Fibroblast of lung (primary cell): ENCODE measurements at regions not wholly inside any gene's neighbourhood (a gene's known extent, or its start where the extent isn't known, plus 50 kb on each side); places are given as distances from the start of the nearest gene placed in this dataset.

Experiments used
- DNase-seq, 2 donors: peaks; one replicate each; pipeline versions ENCODE4 v3.0.0 to v3.0.0-alpha.2; 2010; ENCODE audit warnings: low read depth in 2 of 2
- H2AFZ ChIP-seq: 2 replicates; pipeline ENCODE4 v1.5.1; 2012; ENCODE audit warnings: low read length, control low read depth, inconsistent platforms
- H3K27ac ChIP-seq: 2 replicates; pipeline ENCODE4 v1.5.1; 2011; ENCODE audit warnings: low read length, control low read depth; ENCODE audit not compliant: insufficient read depth
- H3K27me3 ChIP-seq: 2 replicates; pipeline ENCODE4 v1.5.1; 2011; ENCODE audit warnings: mild to moderate bottlenecking, low read length; ENCODE audit not compliant: control insufficient read depth, insufficient read depth
- H3K36me3 ChIP-seq: 2 replicates; pipeline ENCODE4 v1.5.1; 2011; ENCODE audit warnings: low read length; ENCODE audit not compliant: control insufficient read depth, insufficient read depth
- H3K4me1 ChIP-seq: 2 replicates; pipeline ENCODE4 v1.5.1; 2011; ENCODE audit warnings: low read length; ENCODE audit not compliant: control insufficient read depth, insufficient read depth; ENCODE audit errors: extremely low read depth
- H3K4me2 ChIP-seq: 2 replicates; pipeline ENCODE4 v1.5.1; 2011; ENCODE audit warnings: low read length, control low read depth; ENCODE audit not compliant: insufficient read depth; ENCODE audit errors: extremely low read depth
- H3K4me3 ChIP-seq, 4 experiments: fragments of 200-600 bp in 1 of 4; sonication (generic) in 1 of 4; replicated peaks in 1 of 4; 2 replicates each; pipeline ENCODE4 v1.5.1; 2011 to 2016; ENCODE audit warnings: low read length in 4 of 4, low read depth in 3 of 4, mild to moderate bottlenecking in 3 of 4, control low read depth in 2 of 4, inconsistent platforms in 1 of 4, mixed read lengths in 1 of 4; ENCODE audit not compliant: insufficient read depth in 1 of 4; ENCODE audit errors: control extremely low read depth in 1 of 4
- H3K79me2 ChIP-seq: 2 replicates; pipeline ENCODE4 v1.5.1; 2012; ENCODE audit warnings: mild to moderate bottlenecking, low read length, inconsistent platforms; ENCODE audit not compliant: control insufficient read depth, insufficient read depth
- H3K9ac ChIP-seq: 2 replicates; pipeline ENCODE4 v1.5.1; 2011; ENCODE audit warnings: mild to moderate bottlenecking, low read length, control low read depth; ENCODE audit not compliant: insufficient read depth
- H3K9me3 ChIP-seq: 2 replicates; pipeline ENCODE4 v1.5.1; 2012; ENCODE audit warnings: low read depth, low read length; ENCODE audit not compliant: control insufficient read depth, insufficient read depth
- H4K20me1 ChIP-seq: 2 replicates; pipeline ENCODE4 v1.5.1; 2011; ENCODE audit warnings: low read length; ENCODE audit not compliant: control insufficient read depth, insufficient read depth; ENCODE audit errors: extremely low read depth
- CTCF ChIP-seq, 2 donors: IDR thresholded peaks in 1 of 2; conservative IDR thresholded peaks in 1 of 2; 1 replicate in 1 of 2; 2 replicates in 1 of 2; pipeline ENCODE4 v1.5.1; 2011 to 2012; ENCODE audit warnings: low read length in 2 of 2, control low read depth in 1 of 2, inconsistent platforms in 1 of 2, low read depth in 1 of 2, mild to moderate bottlenecking in 1 of 2
- EZH2 ChIP-seq: IDR thresholded peaks from 2 replicates; pipeline ENCODE4 v1.5.1; 2012; ENCODE audit warnings: low read length, control low read depth, mild to moderate bottlenecking; ENCODE audit errors: missing control alignments

DNA sequence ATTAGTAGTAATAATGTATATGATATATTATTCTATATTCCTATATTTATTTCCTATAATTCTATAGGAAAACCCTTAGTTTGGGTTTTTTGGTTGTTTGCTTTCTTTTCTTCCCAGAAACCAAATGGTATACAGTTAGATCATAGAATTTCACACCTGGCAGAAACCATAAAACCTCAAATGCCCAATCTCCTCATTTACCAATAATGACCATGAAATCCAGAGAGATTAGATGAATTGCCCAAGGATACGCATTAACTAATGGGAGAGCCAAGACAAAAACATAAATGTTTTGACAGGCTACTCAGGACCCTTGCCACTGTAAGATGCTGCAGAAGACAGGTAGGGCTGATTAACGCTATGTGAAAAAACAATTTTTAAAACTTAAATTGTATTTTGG is 158.7 kb upstream of the FST start:
- TF ChIP-seq EZH2 (no peak), CTCF (conservative IDR thresholded peaks at IDR 0.05 in 1 of 2, IDR thresholded peaks at IDR 0.05 in 1 of 2; ENCODE audit: low read depth in 1 of 2, low read length in 2 of 2) (no peak)
- Histone ChIP-seq H3K9me3 (no peaks in the 10 kb centered on the region), H3K79me2 (no peaks in the 10 kb centered on the region), H3K9ac (no peak overlapping the region), H3K36me3 (no peaks in the 10 kb centered on the region), H3K27me3 (no peaks in the 10 kb centered on the region), H4K20me1 (no peaks in the 10 kb centered on the region), H3K4me1 (peaks cover 2% of the 10 kb centered on the region), H2AFZ (no peak overlapping the region), H3K27ac (no peak overlapping the region), H3K4me2 (no peak overlapping the region), H3K4me3 (no peak overlapping the region)
- no peak for DNase-seq

- H4K20me1 ChIP-seq: no peaks in the 10 kb centered on the region
- H3K9ac ChIP-seq: no peak overlapping the region
- peaks cover 2% of the 10 kb centered on the region for H3K4me1 ChIP-seq
- no peak overlapping the region for H3K27ac ChIP-seq
- no peaks in the 10 kb centered on the region for H3K79me2 ChIP-seq
- TF ChIP-seq CTCF (conservative IDR thresholded peaks at IDR 0.05 in 1 of 2, IDR thresholded peaks at IDR 0.05 in 1 of 2; ENCODE audit: low read depth in 1 of 2, low read length in 2 of 2) (no peak), EZH2 (no peak)
- no peak overlapping the region for H2AFZ ChIP-seq
- no peaks in the 10 kb centered on the region for H3K27me3 ChIP-seq
- DNase-seq: peak in 1 of 2 donors; percentile 56
- H3K9me3 ChIP-seq: no peaks in the 10 kb centered on the region
- no peaks in the 10 kb centered on the region for H3K36me3 ChIP-seq
- H3K4me3 ChIP-seq: no peak overlapping the region
- no peak overlapping the region for H3K4me2 ChIP-seq
Observed at GRCh38 chr5:53322257-53322656, 158.2 kb upstream of the FST start.

DNA sequence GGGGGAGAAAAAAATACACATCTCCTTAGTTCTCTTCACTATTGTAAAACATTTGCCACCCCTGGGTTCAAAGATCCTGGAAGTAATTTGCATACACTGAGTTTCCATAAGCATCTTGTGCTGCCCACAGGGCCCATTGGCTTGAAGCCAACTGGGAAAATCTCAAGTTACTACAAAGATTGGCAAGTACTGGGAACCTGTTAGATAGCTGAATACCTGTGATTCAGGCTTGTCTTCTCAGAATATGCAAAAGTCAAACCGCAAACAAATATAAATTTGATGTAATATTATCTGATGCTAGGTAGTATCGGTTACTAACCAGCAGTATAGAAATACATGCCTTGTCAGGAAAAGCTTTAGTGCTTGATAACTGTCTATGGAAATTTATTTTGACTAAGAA is 156.9 kb upstream of the FST start:
- DNase-seq: no peak
- no peaks in the 10 kb centered on the region for H3K36me3 ChIP-seq
- no peaks in the 10 kb centered on the region for H4K20me1 ChIP-seq
- H3K4me3 ChIP-seq: no peak overlapping the region
- no peak overlapping the region for H3K4me2 ChIP-seq
- H3K9me3 ChIP-seq: no peaks in the 10 kb centered on the region
- peaks cover 2% of the 10 kb centered on the region for H3K4me1 ChIP-seq
- no peaks in the 10 kb centered on the region for H3K79me2 ChIP-seq
- no peak for TF ChIP-seq EZH2
- TF ChIP-seq CTCF (conservative IDR thresholded peaks at IDR 0.05 in 1 of 2, IDR thresholded peaks at IDR 0.05 in 1 of 2; ENCODE audit: low read depth in 1 of 2, low read length in 2 of 2): no peak
- no peak overlapping the region for H3K9ac ChIP-seq
- no peaks in the 10 kb centered on the region for H3K27me3 ChIP-seq
- H2AFZ ChIP-seq: no peak overlapping the region
- H3K27ac ChIP-seq: no peak overlapping the region
